NCI-H1436 treated with DMSO at 0.1 percent for 48 hours (cell line): ENCODE measurements at regions not wholly inside any gene's neighbourhood (a gene's known extent, or its start where the extent isn't known, plus 50 kb on each side); places are given as distances from the start of the nearest gene placed in this dataset.

Source experiments
- DNase-seq: peaks from one replicate; lab custom pipeline; 2025; lab: John Stamatoyannopoulos, UW

DNA sequence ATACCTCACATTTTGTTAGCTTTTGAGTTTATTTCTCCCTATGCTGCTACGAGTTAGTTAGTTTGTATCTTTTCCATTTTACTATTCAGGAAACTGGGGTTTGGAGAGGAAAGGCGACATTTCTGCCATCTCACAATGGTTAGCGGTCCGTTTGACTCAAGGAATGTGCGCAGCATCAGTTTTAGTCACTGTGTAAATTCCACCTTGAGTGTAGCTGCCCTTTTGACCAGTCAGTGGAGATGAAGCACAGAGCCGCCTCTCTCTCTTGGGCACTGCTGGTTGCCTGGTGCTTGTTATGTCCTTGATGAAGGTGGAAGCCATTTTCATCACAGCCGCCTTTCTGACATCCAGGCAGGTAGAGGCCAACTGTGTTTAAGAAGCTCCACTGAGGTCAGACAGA lies 185.5 kb downstream of the SCP2D1 start:
- no peak for DNase-seq

DNA sequence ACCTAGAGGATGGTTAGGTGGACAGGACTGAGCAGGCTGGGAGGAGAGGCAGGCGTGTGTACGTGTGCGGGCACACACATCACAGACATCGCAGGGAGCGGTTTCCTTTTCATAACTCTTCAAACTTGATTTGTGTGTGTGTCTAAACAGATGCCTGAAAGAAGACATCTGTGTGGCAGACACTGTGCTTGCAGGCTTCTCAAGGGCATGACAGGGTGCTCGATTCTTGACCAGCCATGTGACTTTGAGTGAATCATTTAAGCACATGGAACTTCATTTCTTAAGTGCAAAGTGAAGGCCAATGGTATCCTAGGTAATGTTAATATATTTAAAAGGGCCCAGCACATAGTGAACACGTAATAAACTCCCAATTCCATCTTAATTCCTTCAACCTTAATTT lies 186.5 kb downstream of the SCP2D1 start:
- DNase-seq: no peak

DNA sequence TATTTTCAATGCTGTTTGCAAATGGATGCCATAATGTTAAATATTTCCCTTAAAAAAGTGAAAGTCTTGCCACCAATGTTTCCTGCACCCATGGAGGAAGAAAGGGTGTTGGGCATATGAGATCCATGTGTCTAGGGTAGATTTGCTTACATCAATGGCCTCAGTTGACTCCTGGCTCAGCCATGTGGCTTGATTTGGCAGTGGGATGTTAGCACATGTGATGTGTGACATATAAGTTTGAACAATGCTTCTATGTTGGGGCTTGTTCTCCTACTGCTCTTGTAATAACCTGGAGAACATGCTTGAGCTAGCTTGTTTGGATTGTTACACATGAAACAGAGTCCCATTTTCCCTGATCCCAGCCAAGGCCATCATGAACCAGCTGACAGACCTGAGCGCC lies 187.6 kb downstream of the SCP2D1 start:
- DNase-seq: no peak

DNA sequence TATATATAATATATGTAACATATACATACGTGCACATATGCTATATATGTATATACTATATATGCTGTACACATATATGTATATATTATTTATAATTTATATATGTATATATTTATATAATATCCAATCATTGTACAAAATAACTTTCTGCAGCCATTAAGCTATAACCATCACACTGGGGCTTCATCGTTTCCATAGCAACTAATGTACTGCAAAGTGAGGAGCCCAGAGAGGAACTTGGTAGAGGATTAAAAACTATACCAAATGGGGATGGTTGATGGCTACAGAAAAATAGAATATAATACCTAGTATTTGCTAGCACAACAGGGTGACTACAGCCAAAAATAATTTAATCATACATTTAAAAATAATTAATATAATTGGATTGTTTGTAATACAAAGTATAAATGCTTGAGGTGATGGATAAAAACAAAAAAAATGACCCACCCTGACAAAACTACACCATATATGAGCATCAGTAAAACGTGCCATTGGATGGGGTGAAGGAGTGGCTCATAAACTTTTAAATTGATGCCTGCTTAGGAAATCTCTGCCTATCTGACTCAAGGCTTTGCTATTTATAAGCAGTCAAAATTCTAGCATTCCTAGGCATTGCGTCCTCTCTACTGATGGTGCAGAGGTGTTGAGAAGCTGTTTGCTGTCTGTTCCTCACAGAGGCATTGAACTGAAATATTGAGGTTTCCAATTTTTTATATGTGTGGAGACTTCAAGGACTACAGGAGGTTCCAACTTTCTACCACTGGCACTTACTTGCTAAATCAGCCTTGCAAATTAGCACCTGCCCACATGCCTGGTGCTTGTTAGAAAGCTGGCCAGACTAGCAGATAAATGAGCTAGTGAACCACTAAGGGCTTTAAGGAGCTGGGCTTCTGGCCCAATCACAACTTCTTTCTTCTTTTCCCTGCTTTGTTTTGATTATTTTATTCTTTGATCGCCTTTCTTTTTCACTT lies 190.1 kb downstream of the SCP2D1 start:
- DNase-seq: no peak

DNA sequence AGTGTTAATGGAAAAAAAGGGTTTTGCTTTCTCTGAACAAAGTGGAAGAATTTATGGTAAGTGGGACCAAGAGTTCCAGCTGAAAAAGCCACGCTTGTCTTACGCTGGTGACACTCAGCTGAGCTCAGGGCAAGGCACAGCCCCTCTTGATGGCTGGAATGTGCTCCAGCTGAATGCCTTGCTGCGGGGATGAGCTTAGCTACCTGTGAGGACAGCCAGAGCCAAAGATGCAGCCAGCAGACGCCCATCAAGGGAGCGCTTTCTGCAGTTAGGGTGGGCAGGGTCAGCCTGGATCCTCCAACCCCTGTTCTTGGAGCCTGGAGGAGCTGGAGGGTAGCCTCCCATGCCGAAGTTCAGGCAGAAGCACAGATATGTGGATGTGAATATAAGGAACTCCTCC lies 191.4 kb downstream of the SCP2D1 start:
- no peak for DNase-seq

DNA sequence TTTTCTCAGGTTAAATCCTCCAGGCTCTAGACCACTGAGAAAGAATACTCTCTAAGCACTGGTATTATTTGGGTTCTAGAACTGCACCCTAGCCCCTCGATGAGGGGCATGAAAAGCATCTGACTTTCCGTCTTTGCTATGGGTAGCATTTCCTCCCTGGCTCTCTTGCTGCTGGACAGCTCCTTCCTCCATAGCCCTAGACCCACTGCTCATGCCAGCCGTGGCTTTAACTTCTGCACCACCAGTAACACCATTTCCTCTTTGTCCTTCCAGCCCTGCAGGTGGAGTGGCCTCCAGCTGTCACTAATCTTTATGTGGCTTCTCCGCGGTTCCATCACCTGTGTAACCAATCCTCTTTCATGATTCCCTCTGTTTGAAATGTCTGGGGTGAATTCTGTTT lies 194.9 kb downstream of the SCP2D1 start:
- DNase-seq: no peak

DNA sequence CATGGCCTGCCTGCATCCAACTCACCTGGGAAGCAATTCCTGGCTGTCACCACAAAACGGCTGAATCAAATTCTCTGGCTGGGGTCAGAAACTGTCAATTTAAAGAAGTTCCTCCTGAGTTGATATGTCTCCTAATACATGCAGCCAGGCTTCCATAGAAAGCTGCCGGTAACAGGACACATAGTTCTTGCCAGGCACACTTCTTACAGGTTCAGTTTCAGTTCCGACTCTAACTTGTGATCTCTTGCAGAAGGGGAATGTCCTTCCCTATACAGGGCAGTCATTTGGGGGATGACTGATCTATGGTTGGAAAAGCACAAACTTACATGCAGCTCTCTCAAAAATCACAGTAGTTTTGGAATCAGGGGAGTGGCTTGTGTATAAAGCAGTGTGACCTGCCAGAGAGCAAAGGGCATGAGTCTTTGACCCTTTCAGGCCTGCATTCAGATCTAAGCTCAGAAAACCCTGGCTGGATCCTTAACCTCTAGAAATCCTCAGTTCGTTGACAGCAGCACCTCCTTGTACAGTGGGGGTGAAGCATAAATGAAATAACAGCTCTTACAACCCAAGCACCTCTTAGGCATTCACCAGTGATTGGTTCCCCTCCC lies 195.6 kb downstream of the SCP2D1 start:
- DNase-seq: no peak

DNA sequence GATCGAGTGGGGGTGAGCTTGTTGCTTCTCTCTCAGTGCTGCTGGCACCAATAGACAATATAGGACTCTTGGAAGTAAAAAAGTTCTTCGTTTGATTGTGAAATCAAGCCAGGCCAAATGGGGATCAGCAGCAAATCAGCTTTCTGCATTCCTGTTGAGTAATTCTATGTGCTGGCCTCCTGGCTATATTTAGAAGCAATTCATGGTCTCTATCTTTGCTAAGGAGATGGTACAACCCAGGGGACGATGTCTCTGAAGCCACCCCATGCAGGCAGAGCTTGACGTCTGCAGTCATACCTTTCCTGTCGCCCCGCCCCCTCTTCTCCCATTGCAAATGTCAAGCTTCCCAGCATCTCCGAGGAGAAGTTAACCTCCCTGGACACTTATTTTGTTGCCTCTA lies 199.1 kb downstream of the SCP2D1 start:
- no peak for DNase-seq

DNA sequence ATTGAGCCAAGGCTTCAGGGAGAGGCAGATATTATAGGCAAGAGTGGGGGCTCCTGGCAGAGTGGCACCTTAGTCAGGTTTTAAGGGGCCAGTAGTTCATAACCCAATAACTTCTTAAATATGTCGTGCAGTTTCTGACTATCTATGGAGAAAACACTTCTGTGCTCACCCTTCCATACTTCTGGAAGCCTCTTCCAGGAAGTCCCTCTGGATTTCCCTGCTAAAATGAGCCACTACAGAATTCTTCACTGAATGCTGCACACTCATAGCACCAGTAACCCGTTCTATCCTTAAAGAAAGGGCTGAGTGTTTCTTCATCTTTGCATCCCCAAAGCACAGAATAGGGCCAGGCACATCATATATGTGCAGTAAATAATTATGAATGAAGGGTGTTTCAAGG lies 198.5 kb upstream of the SLC24A3 start:
- no peak for DNase-seq

DNA sequence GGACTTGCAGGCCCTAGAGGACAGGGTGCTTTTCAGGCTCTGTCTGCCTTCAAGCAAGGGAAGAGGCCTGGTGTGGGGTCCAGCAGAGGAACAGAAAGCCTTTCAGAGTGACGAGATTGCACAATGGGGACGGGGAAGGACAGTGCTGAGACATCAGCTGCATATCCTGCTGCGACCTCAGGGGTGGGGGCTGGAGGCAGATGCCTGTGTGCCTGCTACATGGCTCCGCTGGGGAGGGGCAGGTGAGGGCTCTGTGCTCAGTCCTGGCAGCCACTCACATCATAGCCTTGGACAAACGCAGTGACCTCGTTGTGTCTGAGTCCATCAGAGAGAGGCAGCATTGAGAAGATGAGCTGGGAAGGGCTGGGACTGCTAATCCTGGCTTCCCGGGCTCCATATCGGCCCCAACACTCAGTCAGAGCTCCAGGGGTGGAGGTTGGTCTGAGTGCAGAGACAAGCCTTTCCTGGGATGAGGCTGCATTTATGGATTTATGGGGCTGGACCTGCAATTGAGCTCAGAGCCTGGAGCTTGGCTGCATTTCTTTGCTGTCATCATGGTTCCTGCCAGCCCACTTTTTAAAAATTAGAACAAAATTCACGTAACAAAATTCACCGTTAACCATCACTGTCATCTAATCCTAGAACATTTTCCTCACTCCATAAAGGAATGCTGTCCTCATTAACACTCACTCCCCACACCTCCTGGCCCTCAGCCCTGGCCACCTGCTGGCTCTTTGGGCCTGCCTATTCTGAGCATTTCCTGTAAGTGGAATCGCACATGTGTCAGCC lies 196.9 kb upstream of the SLC24A3 start:
- no peak for DNase-seq

DNA sequence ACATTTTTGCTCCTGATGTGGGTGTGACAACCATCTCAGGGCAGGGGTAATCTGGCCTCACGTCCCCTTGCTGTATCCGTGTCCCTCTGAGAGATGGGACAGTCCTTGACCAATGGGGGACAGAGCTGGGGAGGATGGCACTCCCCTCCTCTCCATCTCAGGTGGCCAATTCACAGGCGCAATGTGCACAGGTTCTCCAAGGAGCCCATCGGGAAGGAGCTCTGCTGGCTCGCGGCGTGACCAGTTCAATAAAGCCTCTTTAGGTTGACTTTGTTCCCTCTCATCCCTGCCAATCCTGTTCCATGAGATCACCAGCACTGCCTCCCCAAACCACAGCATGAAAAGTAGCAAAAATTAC lies 196.3 kb upstream of the SLC24A3 start:
- no peak for DNase-seq

DNA sequence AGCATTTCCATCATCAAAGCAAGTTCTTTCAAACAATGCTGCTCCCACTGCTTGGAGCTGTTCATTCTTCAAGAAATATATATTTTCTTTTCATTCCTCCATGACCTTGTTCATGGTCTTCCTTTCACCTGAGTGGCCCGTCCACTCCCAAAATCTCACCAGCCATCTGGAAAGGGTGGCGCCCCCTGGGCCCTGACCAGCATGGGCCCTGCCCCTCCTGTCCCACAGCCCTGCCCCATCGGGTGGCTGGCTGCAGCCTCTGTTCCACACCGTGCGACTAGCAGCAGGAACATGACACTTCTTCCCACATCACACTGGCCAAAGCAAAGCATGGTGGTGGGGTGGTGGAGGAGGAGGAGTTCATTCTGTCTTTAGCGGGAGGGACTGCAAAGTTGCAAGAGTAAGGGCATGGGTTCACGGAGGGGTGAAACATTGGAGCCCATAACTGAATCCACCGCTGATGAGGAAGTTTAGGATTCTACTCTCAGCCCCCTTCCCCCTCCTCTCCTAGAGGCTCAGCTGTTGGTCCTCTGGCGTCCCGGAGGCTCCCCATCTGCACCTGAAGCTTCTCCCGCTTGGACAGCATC lies 195.2 kb upstream of the SLC24A3 start:
- no peak for DNase-seq

DNA sequence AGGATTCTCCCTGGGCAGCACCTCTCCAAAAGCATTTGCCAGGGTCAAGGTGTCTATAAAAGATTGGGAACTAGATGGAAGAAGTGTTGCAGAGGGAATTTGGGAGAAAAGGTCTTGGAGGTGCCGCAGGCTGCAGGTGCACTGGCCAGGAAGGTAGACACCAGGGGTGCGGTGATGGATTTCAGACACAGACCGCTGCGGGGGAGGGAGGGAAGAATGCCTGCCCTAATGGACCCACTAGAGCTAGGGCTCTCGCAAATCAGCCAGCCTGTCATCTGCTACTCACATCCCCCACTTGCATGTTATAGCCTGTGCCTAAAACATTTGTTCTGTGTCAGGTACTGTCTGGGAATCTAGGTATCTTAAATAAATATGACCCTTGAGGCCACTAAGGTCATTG lies 193.6 kb upstream of the SLC24A3 start:
- no peak for DNase-seq

DNA sequence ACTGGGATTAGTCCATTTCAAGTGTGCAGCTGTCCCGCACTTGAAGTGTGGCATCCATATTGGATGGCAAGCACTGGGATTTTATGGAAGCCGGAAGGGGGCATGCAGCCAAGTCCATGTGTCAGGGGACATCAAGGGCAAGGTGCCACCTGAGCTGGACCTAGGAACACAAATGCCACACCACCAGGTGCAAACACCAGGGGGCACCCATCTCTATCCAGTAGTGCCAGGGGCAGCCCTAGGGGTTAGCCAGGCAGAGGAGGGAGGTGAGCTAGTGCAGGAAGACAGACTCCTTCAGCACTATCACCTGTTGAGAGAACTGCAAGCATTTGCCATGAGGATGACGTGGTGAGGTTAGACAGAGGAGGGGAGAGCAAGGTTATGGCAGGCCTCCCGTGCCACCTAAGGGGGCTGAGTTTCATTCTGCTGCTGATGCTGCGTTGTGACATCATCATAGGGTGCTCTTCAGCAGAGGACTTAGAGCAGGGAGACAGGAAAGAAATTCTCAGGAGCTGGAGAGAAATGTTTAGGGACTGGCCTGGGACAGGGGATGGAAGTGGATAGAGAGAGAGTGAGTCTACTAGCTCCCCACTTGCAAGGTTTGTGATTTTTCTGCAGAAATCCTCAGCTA lies 192.6 kb upstream of the SLC24A3 start:
- DNase-seq: no peak

DNA sequence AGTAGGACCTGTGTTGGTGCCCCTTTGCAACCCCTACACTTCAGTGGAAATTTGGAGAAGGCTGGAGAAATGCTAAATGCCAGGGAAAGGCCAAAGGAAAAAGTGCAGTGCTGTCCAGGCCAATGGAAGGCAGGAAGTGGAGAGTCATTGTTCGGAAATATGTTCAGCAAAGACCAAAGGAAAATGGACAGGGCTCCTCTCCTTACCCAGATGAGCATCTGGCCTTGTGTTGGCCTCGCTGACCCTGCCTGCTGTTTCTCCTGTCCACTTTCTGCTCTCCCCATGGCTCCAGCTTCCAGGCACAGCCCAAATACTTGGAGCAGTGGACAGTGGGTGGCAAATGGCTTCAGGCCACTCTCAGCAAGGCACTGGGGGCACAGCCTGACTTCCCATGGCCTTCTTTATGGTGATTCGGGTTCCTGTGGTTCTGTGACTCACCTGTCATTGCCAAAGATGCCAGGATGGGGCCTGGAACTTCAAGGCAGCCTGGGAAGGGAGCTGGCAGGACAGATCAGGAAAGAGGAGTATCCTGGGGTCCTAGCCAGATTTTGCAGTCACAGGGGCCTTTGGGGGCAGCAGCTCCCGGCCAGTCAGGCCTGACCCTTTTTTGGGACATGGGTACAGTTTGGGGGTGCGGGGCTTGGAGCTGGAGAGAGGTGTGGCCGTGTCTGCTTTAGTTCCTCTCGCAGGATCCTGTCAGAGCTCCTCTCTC lies 190.9 kb upstream of the SLC24A3 start:
- no peak for DNase-seq

DNA sequence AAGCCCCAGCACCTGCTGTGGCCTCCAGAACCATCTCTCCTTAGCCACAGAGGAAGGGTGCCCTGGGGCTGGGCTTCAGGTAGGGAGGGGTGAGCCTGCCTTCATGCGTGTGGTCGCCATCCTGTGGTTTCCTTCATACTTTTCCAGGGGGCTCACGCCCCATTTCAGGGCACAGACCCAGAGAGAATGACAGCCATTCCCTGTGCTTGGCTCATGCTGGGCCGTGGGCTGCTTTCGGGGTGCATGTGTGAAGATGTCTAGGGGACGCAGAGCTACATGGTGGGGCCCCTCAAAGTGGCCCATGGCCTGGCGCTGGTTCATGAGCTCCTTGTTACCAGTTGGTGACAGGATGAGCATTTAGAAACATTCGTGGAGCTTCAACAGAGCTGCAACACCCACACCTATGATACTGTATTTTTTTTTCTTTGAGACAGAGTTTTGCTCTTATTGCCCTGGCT lies 190.3 kb upstream of the SLC24A3 start:
- DNase-seq: no peak

DNA sequence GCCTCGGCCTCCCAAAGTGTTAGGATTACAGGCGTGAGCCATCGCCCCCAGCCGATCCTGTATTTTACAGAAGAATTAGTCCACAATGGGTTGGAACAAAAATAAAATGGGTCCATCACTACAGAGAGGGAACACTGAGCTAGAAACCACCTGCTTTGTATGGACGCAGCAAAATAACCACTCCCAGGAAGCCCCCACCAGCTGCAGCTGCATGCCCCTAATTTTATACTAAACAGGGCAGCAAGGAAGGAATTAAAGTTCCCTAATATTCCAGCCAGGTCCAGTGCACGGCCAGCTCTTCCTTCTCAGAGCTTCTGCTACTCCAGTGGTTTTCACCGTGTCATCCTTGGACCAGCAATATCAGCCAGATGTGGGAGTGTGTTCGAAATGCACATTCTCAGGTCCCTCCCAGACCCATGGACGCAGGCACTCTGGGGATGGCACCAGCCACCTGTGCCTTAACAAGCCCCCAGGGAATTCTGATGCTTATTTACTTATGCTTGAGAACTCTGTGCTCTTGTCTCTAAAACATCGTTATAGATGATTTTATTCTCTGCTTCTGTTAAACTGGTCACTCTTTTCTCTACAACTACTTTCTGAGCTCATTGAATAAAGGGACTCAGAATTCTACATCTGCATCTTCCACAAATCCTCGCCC lies 189.5 kb upstream of the SLC24A3 start:
- no peak for DNase-seq

DNA sequence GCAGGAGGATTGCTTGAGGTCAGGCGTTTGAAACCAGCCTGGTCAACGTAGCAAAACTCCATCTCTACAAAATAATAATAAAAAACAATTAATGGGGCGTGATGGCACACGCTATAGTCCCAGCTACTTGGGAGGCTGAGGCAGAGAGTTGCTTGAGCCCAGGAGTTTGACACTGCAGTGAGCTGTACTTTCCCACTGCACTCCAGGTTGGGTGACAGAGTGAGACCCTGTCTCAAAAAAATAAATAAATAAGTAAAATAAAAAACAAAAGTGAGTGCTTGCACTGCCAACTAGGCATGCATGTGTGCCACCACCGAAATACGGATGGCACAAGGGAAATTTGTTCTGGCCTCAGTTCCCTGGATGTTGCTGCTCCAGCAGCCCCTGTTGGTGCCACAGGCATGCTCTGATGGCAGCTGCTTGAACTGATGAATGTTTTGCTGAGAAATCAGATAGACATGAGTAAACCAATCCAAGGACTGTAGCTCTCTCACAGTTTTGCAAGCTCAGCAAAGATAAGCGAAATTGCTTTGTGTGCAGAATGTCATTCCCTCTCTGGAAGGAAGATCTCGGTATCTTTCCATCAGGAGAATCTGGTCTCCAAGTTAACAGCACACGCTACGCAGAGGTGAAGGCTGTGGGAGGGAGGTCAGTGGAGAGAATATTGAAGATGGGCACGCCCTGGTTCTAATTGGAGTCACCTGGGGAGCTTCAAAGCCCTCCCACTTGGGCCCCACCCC lies 188.0 kb upstream of the SLC24A3 start:
- DNase-seq: no peak

DNA sequence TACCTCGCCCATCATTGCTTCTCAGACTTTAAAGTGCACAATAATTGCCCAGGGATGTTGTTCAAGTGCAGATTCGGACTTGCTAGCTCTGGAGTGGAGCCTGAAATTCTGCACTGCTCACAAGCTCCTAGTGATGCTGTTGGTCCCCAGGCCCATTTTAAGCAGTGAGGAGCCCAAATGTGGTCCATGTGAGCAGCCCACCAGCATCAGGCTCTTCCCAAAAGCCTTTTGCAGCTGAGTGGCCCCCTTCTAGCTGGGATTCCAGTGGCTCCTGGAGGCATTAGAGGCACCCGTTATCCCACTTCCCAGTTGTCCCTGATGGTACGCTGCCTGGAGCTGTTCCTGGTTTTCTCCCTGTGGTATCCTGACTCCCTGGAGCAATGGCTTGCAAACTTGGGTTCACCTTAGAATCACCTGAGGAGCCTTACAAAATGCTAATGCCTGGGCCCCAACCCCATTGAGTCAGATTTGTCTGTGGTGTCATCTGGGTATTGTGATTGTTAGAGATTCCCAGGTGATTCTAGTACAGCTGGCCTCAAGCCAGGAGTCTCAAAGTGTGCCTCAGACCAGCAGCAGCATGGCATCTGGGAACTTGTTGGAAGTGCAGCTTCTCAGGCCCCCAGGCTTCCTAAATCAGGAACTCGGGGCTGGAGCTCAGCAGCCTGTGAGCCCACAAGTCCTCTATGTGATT lies 186.9 kb upstream of the SLC24A3 start:
- DNase-seq: no peak
